H9 (cell line): ENCODE measurements at regions not wholly inside any gene's neighbourhood (a gene's known extent, or its start where the extent isn't known, plus 50 kb on each side); places are given as distances from the start of the nearest gene placed in this dataset.

Experiments used
- DNase-seq: peaks from one replicate; pipeline ENCODE4 v3.0.0-alpha.2; 2017
- H2AFZ ChIP-seq: one replicate; pipeline ENCODE4 v1.6.1; 2013; ENCODE audit warnings: mild to moderate bottlenecking, low read length, control low read depth, moderate library complexity
- H2AK5ac ChIP-seq: 2 replicates; pipeline ENCODE4 v1.6.1; 2013; ENCODE audit warnings: low read length, control low read depth, mixed read lengths; ENCODE audit not compliant: insufficient read length
- H2BK120ac ChIP-seq: one replicate; pipeline ENCODE4 v1.6.1; 2013; ENCODE audit warnings: low read depth, mild to moderate bottlenecking, low read length, control low read depth, inconsistent platforms; ENCODE audit not compliant: poor library complexity, severe bottlenecking
- H2BK12ac ChIP-seq: 2 replicates; pipeline ENCODE4 v1.6.1; 2013; ENCODE audit warnings: low read length, control low read depth, mixed read lengths, low read depth; ENCODE audit not compliant: insufficient read length
- H2BK15ac ChIP-seq: 2 replicates; pipeline ENCODE4 v1.6.1; 2013; ENCODE audit warnings: low read depth, low read length, control low read depth
- H2BK20ac ChIP-seq: one replicate; pipeline ENCODE4 v1.6.1; 2013; ENCODE audit warnings: low read depth, mild to moderate bottlenecking, low read length, control low read depth, inconsistent platforms; ENCODE audit not compliant: poor library complexity, severe bottlenecking
- H2BK5ac ChIP-seq: 2 replicates; pipeline ENCODE4 v1.6.1; 2013; ENCODE audit warnings: low read length, control low read depth, mixed read lengths; ENCODE audit not compliant: insufficient read length
- H3K14ac ChIP-seq: 2 replicates; pipeline ENCODE4 v1.6.1; 2013; ENCODE audit warnings: low read length, control low read depth; ENCODE audit not compliant: insufficient read depth
- H3K18ac ChIP-seq: 2 replicates; pipeline ENCODE4 v1.6.1; 2013; ENCODE audit warnings: low read depth, mild to moderate bottlenecking, mixed read lengths, low read length, control low read depth; ENCODE audit not compliant: insufficient read length
- H3K23ac ChIP-seq: 2 replicates; pipeline ENCODE4 v1.6.1; 2013; ENCODE audit warnings: low read length, control low read depth, mixed read lengths, low read depth; ENCODE audit not compliant: insufficient read length
- H3K23me2 ChIP-seq: 2 replicates; pipeline ENCODE4 v1.6.1; 2013; ENCODE audit warnings: low read depth, mild to moderate bottlenecking, mixed read lengths, low read length, control low read depth; ENCODE audit not compliant: insufficient read length, poor library complexity, severe bottlenecking
- H3K27ac ChIP-seq: 2 replicates; pipeline ENCODE4 v1.5.1; 2013; ENCODE audit warnings: low read length, control low read depth, mixed read lengths, low read depth; ENCODE audit not compliant: insufficient read length
- H3K27me3 ChIP-seq: 2 replicates; pipeline ENCODE4 v1.6.1; 2013; ENCODE audit warnings: low read length, control low read depth, inconsistent platforms; ENCODE audit not compliant: insufficient read depth
- H3K4ac ChIP-seq: 2 replicates; pipeline ENCODE4 v1.6.1; 2013; ENCODE audit warnings: low read depth, mild to moderate bottlenecking, control low read depth, inconsistent platforms, low read length, moderate library complexity
- H3K4me1 ChIP-seq: 2 replicates; pipeline ENCODE4 v1.6.1; 2013; ENCODE audit warnings: low read length, control low read depth, inconsistent platforms; ENCODE audit not compliant: insufficient read depth
- H3K4me2 ChIP-seq: 2 replicates; pipeline ENCODE4 v1.6.1; 2013; ENCODE audit warnings: low read length, control low read depth, mixed read lengths; ENCODE audit not compliant: insufficient read length, insufficient read depth
- H3K56ac ChIP-seq: 2 replicates; pipeline ENCODE4 v1.6.1; 2013; ENCODE audit warnings: low read depth, mild to moderate bottlenecking, mixed read lengths, low read length, control low read depth; ENCODE audit not compliant: insufficient read length
- H3K79me1 ChIP-seq: 2 replicates; pipeline ENCODE4 v1.6.1; 2013; ENCODE audit warnings: low read depth, mild to moderate bottlenecking, moderate library complexity, low read length, control low read depth, inconsistent platforms; ENCODE audit not compliant: insufficient read depth, poor library complexity, severe bottlenecking
- H3K79me2 ChIP-seq: 2 replicates; pipeline ENCODE4 v1.6.1; 2013; ENCODE audit warnings: low read length, control low read depth, inconsistent platforms; ENCODE audit not compliant: insufficient read depth
- H3K9ac ChIP-seq: 2 replicates; pipeline ENCODE4 v1.6.1; 2013; ENCODE audit warnings: low read length, control low read depth, mixed read lengths; ENCODE audit not compliant: insufficient read length; ENCODE audit errors: extremely low read depth
- H3K9me3 ChIP-seq: one replicate; pipeline ENCODE4 v1.6.1; 2013; ENCODE audit warnings: low read depth, low read length, inconsistent platforms; ENCODE audit not compliant: control insufficient read depth
- H3T11ph ChIP-seq: one replicate; pipeline ENCODE4 v1.6.1; 2013; ENCODE audit warnings: mild to moderate bottlenecking, low read length, control low read depth, inconsistent platforms
- H4K20me1 ChIP-seq: one replicate; pipeline ENCODE4 v1.6.1; 2013; ENCODE audit not compliant: control insufficient read depth, insufficient read length, insufficient read depth
- H4K5ac ChIP-seq: 2 replicates; pipeline ENCODE4 v1.6.1; 2013; ENCODE audit warnings: low read depth, mild to moderate bottlenecking, mixed read lengths, low read length, control low read depth; ENCODE audit not compliant: insufficient read length
- H4K8ac ChIP-seq: replicated peaks from 2 replicates; pipeline ENCODE4 v1.6.1; 2013; ENCODE audit warnings: low read length, control low read depth, mixed read lengths, low read depth; ENCODE audit not compliant: insufficient read length
- H4K91ac ChIP-seq: 2 replicates; pipeline ENCODE4 v1.6.1; 2013; ENCODE audit warnings: low read depth, mild to moderate bottlenecking, moderate library complexity, mixed read lengths, low read length, control low read depth; ENCODE audit not compliant: insufficient read length
- H3K27ac Mint-ChIP-seq, 3 experiments: 2 replicates in 2 of 3; 3 replicates in 1 of 3; pipeline ENCODE4 v1.8.0; 2020 to 2021; ENCODE audit warnings: mixed read lengths in 3 of 3, mild to moderate bottlenecking in 1 of 3, moderate library complexity in 1 of 3
- H3K27me3 Mint-ChIP-seq: 2 replicates; pipeline ENCODE4 v1.8.0; 2021; ENCODE audit warnings: low read depth, mild to moderate bottlenecking, moderate library complexity, mixed read lengths
- H3K36me3 Mint-ChIP-seq, 3 experiments: 2 replicates in 2 of 3; 3 replicates in 1 of 3; pipeline ENCODE4 v1.8.0; 2020 to 2021; ENCODE audit warnings: low read depth in 3 of 3, mixed read lengths in 3 of 3; ENCODE audit not compliant: insufficient read depth in 1 of 3
- H3K4me1 Mint-ChIP-seq, 2 experiments: 2 replicates each; pipeline ENCODE4 v1.8.0; 2020; ENCODE audit warnings: mixed read lengths in 2 of 2
- H3K4me3 Mint-ChIP-seq, 2 experiments: 2 replicates in 1 of 2; 3 replicates in 1 of 2; pipeline ENCODE4 v1.8.0; 2020 to 2021; ENCODE audit warnings: mild to moderate bottlenecking in 2 of 2, mixed read lengths in 2 of 2, moderate library complexity in 1 of 2
- H3K9me3 Mint-ChIP-seq, 2 experiments: 2 replicates in 1 of 2; 3 replicates in 1 of 2; pipeline ENCODE4 v1.8.0; 2020; ENCODE audit warnings: mild to moderate bottlenecking in 2 of 2, mixed read lengths in 2 of 2, moderate library complexity in 1 of 2
- CTCF ChIP-seq: fragments of 200-600 bp; sonication (generic); conservative IDR thresholded peaks from 3 replicates; pipeline ENCODE4 v1.8.0; 2021; ENCODE audit warnings: antibody characterized with exemption, mild to moderate bottlenecking
- WGBS: extraction: QIAGEN DNeasy Blood & Tissue Kit; methylation state at CpG from one replicate; pipeline ENCODE4 v1.1.7; 2013; ENCODE audit warnings: missing lambda C conversion rate, low lambda C conversion rate, mixed read lengths; ENCODE audit not compliant: insufficient read length; ENCODE audit errors: extremely low coverage; 5-methylcytosine and 5-hydroxymethylcytosine counted together

GRCh38 chr18:60066219-60066975 is 166.6 kb downstream of the PMAIP1 start:
- peak overlapping the region; percentile 50 for H3K27ac ChIP-seq
- no peak overlapping the region for H2BK20ac ChIP-seq
- no peaks in the 10 kb centered on the region for H3K9me3 ChIP-seq
- H4K20me1 ChIP-seq = no peaks in the 10 kb centered on the region
- H3K4me2 ChIP-seq = peak overlapping the region; percentile 17
- Mint-ChIP-seq H3K4me1 (peaks cover 23 to 25% of the 10 kb centered on the region in 2 experiments), H3K9me3 (peaks cover 9 to 19% of the 10 kb centered on the region in 2 experiments), H3K27me3 (no peaks in the 10 kb centered on the region), H3K27ac (peak overlapping the region; percentile 43 to 76 (median 75); a peak in 4 of 7 replicates), H3K4me3 (peak overlapping the region; percentile 4 to 66; a peak in 3 of 5 replicates), H3K36me3 (peaks cover 6 to 21% (median 15%) of the 10 kb centered on the region in 3 experiments)
- no peak overlapping the region for H2AFZ ChIP-seq
- no peak overlapping the region for H3K56ac ChIP-seq
- H3K14ac ChIP-seq = no peak overlapping the region
- no peak for DNase-seq
- H3K23me2 ChIP-seq = no peaks in the 10 kb centered on the region
- no peak overlapping the region for H4K5ac ChIP-seq
- no peak overlapping the region for H4K91ac ChIP-seq
- H3K23ac ChIP-seq = no peak overlapping the region
- no peak overlapping the region for H2AK5ac ChIP-seq
- H2BK12ac ChIP-seq = no peak overlapping the region
- peaks cover 12% of the 10 kb centered on the region; the same call in 1 of the 2 replicates for H3K4me1 ChIP-seq
- H2BK5ac ChIP-seq = no peak overlapping the region
- H3T11ph ChIP-seq = no peak overlapping the region
- no peaks in the 10 kb centered on the region for H3K79me1 ChIP-seq
- no peak overlapping the region for H2BK15ac ChIP-seq
- H2BK120ac ChIP-seq = no peak overlapping the region
- no peak overlapping the region for H3K18ac ChIP-seq
- H3K4ac ChIP-seq = no peak overlapping the region
- no peaks in the 10 kb centered on the region for H3K27me3 ChIP-seq
- TF ChIP-seq CTCF = no peak
- no CpG with 5 or more reads among the region's 8 CpGs for WGBS
- no peak overlapping the region for H3K9ac ChIP-seq
- H4K8ac ChIP-seq = no peak overlapping the region
- H3K79me2 ChIP-seq = no peaks in the 10 kb centered on the region
